ENCODE measurements at regions not wholly inside any gene's neighbourhood (a gene's known extent, or its start where the extent isn't known, plus 50 kb on each side); places are given as distances from the start of the nearest gene placed in this dataset.
"Not testable (repeated sequence)": the region's sequence is repeated elsewhere in the genome, so short reads cannot be mapped to it uniquely, and the experiment has no call there.

- 77 to 82% methylated on average over 2 of the region's 2 CpGs for WGBS, 2 donors
- no peaks in the 10 kb centered on the region for H3K9me3 ChIP-seq
- no peaks in the 10 kb centered on the region for H3K36me3 ChIP-seq
- ATAC-seq (no peak), DNase-seq (no peak)
- no peaks in the 10 kb centered on the region for H3K27me3 ChIP-seq
- no peaks in the 10 kb centered on the region for H3K4me1 ChIP-seq
- no peak for TF ChIP-seq CTCF (IDR thresholded peaks at IDR 0.05)
- no peak overlapping the region for H3K27ac ChIP-seq
- no peak overlapping the region for H3K4me3 ChIP-seq
- intact Hi-C loops (cut with DNase I): no loop called here
Observed at GRCh38 chr5:92019376-92019990, 636.4 kb upstream of the ARRDC3 start.

GRCh38 chr5:92017776-92018175 lies 634.7 kb upstream of the ARRDC3 start:
- H3K9me3 ChIP-seq: peaks cover 0 to 2% (median 0%) of the 10 kb centered on the region in 11 donors
- no peaks in the 10 kb centered on the region for H3K27me3 ChIP-seq
- intact Hi-C loops (cut with DNase I): no loop called here
- DNase-seq: no peak
- no peak for TF ChIP-seq CTCF (IDR thresholded peaks at IDR 0.05)
- no peaks in the 10 kb centered on the region for H3K36me3 ChIP-seq
- ATAC-seq: no peak
- no peak overlapping the region for H3K4me3 ChIP-seq
- H3K4me1 ChIP-seq: no peaks in the 10 kb centered on the region
- H3K27ac ChIP-seq: no peak overlapping the region

- H3K27ac ChIP-seq; H3K36me3 ChIP-seq; H3K4me1 ChIP-seq; H3K27me3 ChIP-seq; intact Hi-C loops (cut with DNase I); H3K4me3 ChIP-seq; ATAC-seq; DNase-seq: not testable (repeated sequence)
- H3K9me3 ChIP-seq: peaks cover 0 to 14% (median 0%) of the 10 kb centered on the region in 11 donors
- WGBS, 2 donors: 60 to 78% methylated on average over 1 of the region's 1 CpG
Observed at GRCh38 chr5:92011845-92012244, 628.7 kb upstream of the ARRDC3 start.

- WGBS, 2 donors: 62 to 73% methylated on average over 5 of the region's 5 CpGs
Observed at GRCh38 chr5:92003806-92004205, 620.7 kb upstream of the ARRDC3 start.

More at GRCh38 chr5:92003806-92004205, 620.7 kb upstream of the ARRDC3 start:
- Histone ChIP-seq H3K4me3 (no peak overlapping the region), H3K9me3 (no peaks in the 10 kb centered on the region), H3K36me3 (no peaks in the 10 kb centered on the region), H3K27me3 (no peaks in the 10 kb centered on the region), H3K4me1 (no peaks in the 10 kb centered on the region), H3K27ac (no peak overlapping the region)
- no peak for ATAC-seq
- intact Hi-C loops (cut with DNase I): no loop called here
- TF ChIP-seq CTCF (IDR thresholded peaks at IDR 0.05): no peak
- DNase-seq: no peak

Data from heart right ventricle (tissue), 16 donors.